SK-N-SH (cell line): ENCODE measurements at regions not wholly inside any gene's neighbourhood (a gene's known extent, or its start where the extent isn't known, plus 50 kb on each side); places are given as distances from the start of the nearest gene placed in this dataset.

Experiments used
- CTCF ChIA-PET: fragments of 300-600, 350-600 bp; formaldehyde crosslinking; extraction: SDS; loops from one replicate; lab custom pipeline; 2021; lab: Yijun Ruan, JAX
- POLR2A ChIA-PET: fragments of 350-600 bp; sonication (Branson Sonifier 250); formaldehyde crosslinking; extraction: SDS; loops from one replicate; lab custom pipeline; 2020; ENCODE audit warnings: antibody characterized with exemption, inconsistent platforms; lab: Yijun Ruan, JAX
- DNase-seq: peaks from one replicate; pipeline ENCODE4 v3.0.0; 2012
- H2AFZ ChIP-seq: fragments of 200-600 bp; sonication (generic); 2 replicates; pipeline ENCODE4 v1.8.1; 2016; ENCODE audit warnings: antibody characterized with exemption, mild to moderate bottlenecking, low read depth
- H3F3A ChIP-seq: fragments of 200-600 bp; sonication (generic); replicated peaks from 2 replicates; pipeline ENCODE3; 2016; ENCODE audit warnings: antibody characterized with exemption, mild to moderate bottlenecking; ENCODE audit not compliant: insufficient read depth
- H3K27ac ChIP-seq, 2 experiments: fragments of 200-500 bp in 1 of 2; fragments of 200-600 bp in 1 of 2; sonication (Bioruptor generic) in 1 of 2; sonication (generic), shearing (Covaris generic) in 1 of 2; 2 replicates each; pipeline versions ENCODE4 v1.5.1 to v1.6.1; 2014 to 2016; ENCODE audit warnings: low read depth in 2 of 2, inconsistent platforms in 1 of 2, low read length in 1 of 2, mild to moderate bottlenecking in 1 of 2, mixed read lengths in 1 of 2
- H3K27me3 ChIP-seq: fragments of 200-600 bp; sonication (generic), shearing (Covaris generic); 2 replicates; pipeline ENCODE4 v1.6.1; 2016; ENCODE audit warnings: mixed run types; ENCODE audit not compliant: insufficient read depth
- H3K36me3 ChIP-seq, 2 experiments: fragments of 200-500 bp in 1 of 2; fragments of 200-600 bp in 1 of 2; sonication (Bioruptor generic) in 1 of 2; sonication (generic) in 1 of 2; replicated peaks in 1 of 2; 2 replicates each; pipeline versions ENCODE3 to v1.5.1; 2014 to 2016; ENCODE audit warnings: low read length in 1 of 2, mild to moderate bottlenecking in 1 of 2; ENCODE audit not compliant: insufficient read depth in 2 of 2, control insufficient read depth in 1 of 2
- H3K4me1 ChIP-seq, 2 experiments: fragments of 200-500 bp in 1 of 2; fragments of 200-600 bp in 1 of 2; sonication (Bioruptor generic) in 1 of 2; sonication (generic), shearing (Covaris generic) in 1 of 2; 2 replicates each; pipeline versions ENCODE4 v1.5.1 to v1.6.1; 2014 to 2016; ENCODE audit warnings: low read depth in 1 of 2, low read length in 1 of 2, mixed run types in 1 of 2; ENCODE audit not compliant: insufficient read depth in 2 of 2, control insufficient read depth in 1 of 2
- H3K4me2 ChIP-seq: fragments of 200-600 bp; sonication (generic), shearing (Covaris generic); 2 replicates; pipeline ENCODE4 v1.6.1; 2017; ENCODE audit warnings: mixed run types
- H3K4me3 ChIP-seq, 2 experiments: fragments of 200-500 bp in 1 of 2; fragments of 200-600 bp in 1 of 2; sonication (Bioruptor generic) in 1 of 2; sonication (generic), shearing (Covaris generic) in 1 of 2; 2 replicates each; pipeline versions ENCODE4 v1.5.1 to v1.8.1; 2014 to 2016; ENCODE audit warnings: low read depth in 2 of 2, inconsistent platforms in 1 of 2, low read length in 1 of 2, mild to moderate bottlenecking in 1 of 2, mixed read lengths in 1 of 2, moderate library complexity in 1 of 2
- H3K79me2 ChIP-seq: fragments of 200-600 bp; sonication (generic); 2 replicates; pipeline ENCODE4 v1.8.1; 2017; ENCODE audit warnings: mild to moderate bottlenecking; ENCODE audit not compliant: insufficient read depth
- H3K9ac ChIP-seq: fragments of 200-600 bp; sonication (generic); 2 replicates; pipeline ENCODE4 v1.6.1; 2017; ENCODE audit warnings: mixed run types
- H3K9me2 ChIP-seq: fragments of 200-600 bp; sonication (generic); 2 replicates; pipeline ENCODE4 v1.6.1; 2017; ENCODE audit warnings: mixed run types
- H3K9me3 ChIP-seq: fragments of 200-600 bp; sonication (generic); 2 replicates; pipeline ENCODE4 v1.6.1; 2017; ENCODE audit warnings: mixed run types, mild to moderate bottlenecking, moderate library complexity
- H4K20me1 ChIP-seq: fragments of 200-600 bp; sonication (generic); 2 replicates; pipeline ENCODE4 v1.6.1; 2017; ENCODE audit warnings: mild to moderate bottlenecking, mixed run types; ENCODE audit not compliant: insufficient read depth
- CHD2 ChIP-seq: fragments of 150-350 bp; IDR thresholded peaks from 2 replicates; pipeline ENCODE4 v1.6.1; 2018; ENCODE audit warnings: low read length; ENCODE audit not compliant: partially characterized antibody
- EZH2phosphoT487 ChIP-seq: fragments of 200-600 bp; sonication (generic); IDR thresholded peaks from 2 replicates; pipeline ENCODE4 v1.6.1; 2017; ENCODE audit warnings: low read depth, mixed run types, mild to moderate bottlenecking, antibody characterized with exemption, moderate library complexity, borderline replicate concordance
- FOSL2 ChIP-seq: IDR thresholded peaks from 2 replicates; pipeline ENCODE4 v1.4.0; 2012; ENCODE audit warnings: low read depth, mild to moderate bottlenecking, moderate library complexity, borderline replicate concordance
- FOXJ3 ChIP-seq: sonication (generic); formaldehyde crosslinking; IDR thresholded peaks from 2 replicates; pipeline ENCODE4 v1.5.1; 2020; ENCODE audit warnings: mild to moderate bottlenecking, missing genetic modification reagents
- FOXM1 ChIP-seq: IDR thresholded peaks from 2 replicates; pipeline ENCODE4 v1.4.0; 2012; ENCODE audit warnings: low read depth, mild to moderate bottlenecking
- JUND ChIP-seq: IDR thresholded peaks from 2 replicates; pipeline ENCODE4 v1.4.0; 2012
- MXI1 ChIP-seq: IDR thresholded peaks from 2 replicates; pipeline ENCODE4 v1.6.1; 2012; ENCODE audit warnings: mild to moderate bottlenecking, low read depth, low read length, improper control_type of control experiment
- NRF1 ChIP-seq: IDR thresholded peaks from 2 replicates; pipeline ENCODE4 v1.6.1; 2012; ENCODE audit warnings: low read depth, mild to moderate bottlenecking, low read length
- POLR2AphosphoS5 ChIP-seq: IDR thresholded peaks from 2 replicates; pipeline ENCODE4 v1.6.1; 2012; ENCODE audit warnings: low read depth, low read length
- RCOR1 ChIP-seq: fragments of 150-350 bp; IDR thresholded peaks from 2 replicates; pipeline ENCODE4 v1.6.1; 2017; ENCODE audit warnings: antibody characterized with exemption, low read length
- RFX5 ChIP-seq: IDR thresholded peaks from 2 replicates; pipeline ENCODE4 v1.6.1; 2012; ENCODE audit warnings: mild to moderate bottlenecking, improper control_type of control experiment, low read length
- SMC3 ChIP-seq: IDR thresholded peaks from 2 replicates; pipeline ENCODE4 v1.6.1; 2012; ENCODE audit warnings: low read depth, low read length, improper control_type of control experiment
- TAF1 ChIP-seq: IDR thresholded peaks from 2 replicates; pipeline ENCODE4 v1.6.1; 2012; ENCODE audit warnings: low read depth, mild to moderate bottlenecking, low read length, moderate library complexity, borderline replicate concordance
- YY1 ChIP-seq: IDR thresholded peaks from 2 replicates; pipeline ENCODE4 v1.4.0; 2012; ENCODE audit warnings: low read depth, mild to moderate bottlenecking
- WGBS: methylation state at CpG from one replicate; pipeline ENCODE4 v1.1.6; 2017; ENCODE audit warnings: low lambda C conversion rate; 5-methylcytosine and 5-hydroxymethylcytosine counted together
- TF ChIP-seq, protein P1 (sequence below): fragments of 200-600 bp; sonication (generic); IDR thresholded peaks from 2 replicates; pipeline ENCODE4 v1.6.1; 2017; ENCODE audit warnings: antibody characterized with exemption, mild to moderate bottlenecking, moderate library complexity
- TF ChIP-seq, protein P2 (sequence below): fragments of 150-350 bp; IDR thresholded peaks from 2 replicates; pipeline ENCODE4 v1.6.1; 2017; ENCODE audit warnings: antibody characterized with exemption, low read length, low read depth, borderline replicate concordance
- TF ChIP-seq, protein P3 (sequence below): fragments of 150-350 bp; IDR thresholded peaks from 2 replicates; pipeline ENCODE4 v1.6.1; 2016; ENCODE audit warnings: mild to moderate bottlenecking, low read depth, low read length
- TF ChIP-seq, protein P4 (sequence below): IDR thresholded peaks from 2 replicates; pipeline ENCODE4 v1.4.0; 2012; ENCODE audit warnings: low read depth, borderline replicate concordance
- TF ChIP-seq, protein P5 (sequence below): IDR thresholded peaks from 2 replicates; pipeline ENCODE4 v1.6.1; 2012; ENCODE audit warnings: mild to moderate bottlenecking, low read depth, low read length, moderate library complexity

DNA sequence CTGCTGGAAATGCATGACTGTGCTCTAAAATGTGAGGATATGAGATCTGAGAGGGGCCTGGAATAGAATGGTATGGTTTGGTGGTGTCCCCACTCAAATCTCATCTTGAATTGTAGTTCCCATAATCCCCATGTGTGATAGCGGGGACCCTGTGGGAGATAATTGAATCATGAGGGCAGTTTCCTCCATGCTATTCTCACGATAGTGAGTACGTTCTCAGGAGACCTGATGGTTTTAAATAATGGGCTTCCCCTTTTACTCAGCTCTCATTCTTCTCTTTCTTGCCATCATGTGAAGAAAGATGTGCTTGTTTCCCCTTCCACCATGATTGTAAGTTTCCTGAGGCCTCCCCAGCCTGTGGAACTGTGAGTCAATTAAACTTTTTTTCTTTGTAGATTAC, 133.6 kb upstream of the ADAMTS16 start:
- Histone ChIP-seq H3K9me3 (no peaks in the 10 kb centered on the region), H4K20me1 (no peaks in the 10 kb centered on the region), H3K4me1 (no peaks in the 10 kb centered on the region), H3K9me2 (no peaks in the 10 kb centered on the region), H3F3A (no peaks in the 10 kb centered on the region), H2AFZ (no peak overlapping the region), H3K27ac (no peak overlapping the region), H3K9ac (no peak overlapping the region), H3K4me2 (no peak overlapping the region), H3K36me3 (no peaks in the 10 kb centered on the region), H3K79me2 (no peaks in the 10 kb centered on the region), H3K4me3 (no peak overlapping the region), H3K27me3 (no peaks in the 10 kb centered on the region)
- WGBS: 18% methylated on average over 3 of the region's 3 CpGs
- ChIA-PET CTCF (no interaction called here), POLR2A (no interaction called here)
- TF ChIP-seq, protein P1, sequence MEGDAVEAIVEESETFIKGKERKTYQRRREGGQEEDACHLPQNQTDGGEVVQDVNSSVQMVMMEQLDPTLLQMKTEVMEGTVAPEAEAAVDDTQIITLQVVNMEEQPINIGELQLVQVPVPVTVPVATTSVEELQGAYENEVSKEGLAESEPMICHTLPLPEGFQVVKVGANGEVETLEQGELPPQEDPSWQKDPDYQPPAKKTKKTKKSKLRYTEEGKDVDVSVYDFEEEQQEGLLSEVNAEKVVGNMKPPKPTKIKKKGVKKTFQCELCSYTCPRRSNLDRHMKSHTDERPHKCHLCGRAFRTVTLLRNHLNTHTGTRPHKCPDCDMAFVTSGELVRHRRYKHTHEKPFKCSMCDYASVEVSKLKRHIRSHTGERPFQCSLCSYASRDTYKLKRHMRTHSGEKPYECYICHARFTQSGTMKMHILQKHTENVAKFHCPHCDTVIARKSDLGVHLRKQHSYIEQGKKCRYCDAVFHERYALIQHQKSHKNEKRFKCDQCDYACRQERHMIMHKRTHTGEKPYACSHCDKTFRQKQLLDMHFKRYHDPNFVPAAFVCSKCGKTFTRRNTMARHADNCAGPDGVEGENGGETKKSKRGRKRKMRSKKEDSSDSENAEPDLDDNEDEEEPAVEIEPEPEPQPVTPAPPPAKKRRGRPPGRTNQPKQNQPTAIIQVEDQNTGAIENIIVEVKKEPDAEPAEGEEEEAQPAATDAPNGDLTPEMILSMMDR: no peak
- TF ChIP-seq FOXJ3 (no peak), RCOR1 (no peak)
- TF ChIP-seq, protein P2, sequence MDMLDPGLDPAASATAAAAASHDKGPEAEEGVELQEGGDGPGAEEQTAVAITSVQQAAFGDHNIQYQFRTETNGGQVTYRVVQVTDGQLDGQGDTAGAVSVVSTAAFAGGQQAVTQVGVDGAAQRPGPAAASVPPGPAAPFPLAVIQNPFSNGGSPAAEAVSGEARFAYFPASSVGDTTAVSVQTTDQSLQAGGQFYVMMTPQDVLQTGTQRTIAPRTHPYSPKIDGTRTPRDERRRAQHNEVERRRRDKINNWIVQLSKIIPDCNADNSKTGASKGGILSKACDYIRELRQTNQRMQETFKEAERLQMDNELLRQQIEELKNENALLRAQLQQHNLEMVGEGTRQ: no peak
- no peak for DNase-seq

DNA sequence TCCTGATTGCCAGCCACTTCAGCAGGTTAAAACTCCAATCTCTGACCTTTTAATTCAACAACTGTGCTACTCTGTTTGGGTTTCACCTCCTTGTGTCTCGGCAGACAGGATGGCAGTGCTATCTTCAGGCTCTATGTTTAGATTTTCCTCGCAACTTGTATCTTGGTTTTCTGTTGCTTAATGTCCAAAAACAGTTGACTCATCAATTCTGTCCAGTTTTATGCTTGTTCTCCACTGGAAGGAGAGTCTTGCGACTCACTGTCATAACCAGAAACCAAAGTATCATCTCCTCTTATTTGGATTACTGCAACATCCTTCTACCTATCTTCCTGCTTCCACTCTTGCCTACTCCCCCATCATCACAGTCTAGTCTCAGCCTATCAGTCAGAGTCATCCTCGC, 130.9 kb upstream of the ADAMTS16 start:
- H3K27me3 ChIP-seq: no peaks in the 10 kb centered on the region
- H3K4me2 ChIP-seq: no peak overlapping the region
- CTCF ChIA-PET: interaction anchor here (0.6 kb wide), 1 partner anchor 50 kb away, joined by 3 read pairs; no protein-coding TSS in a partner anchor
- no peak for DNase-seq
- 37% methylated on average over 4 of the region's 4 CpGs for WGBS
- no peak overlapping the region for H3K27ac ChIP-seq
- no peaks in the 10 kb centered on the region for H3K4me1 ChIP-seq
- H3K4me3 ChIP-seq: no peak overlapping the region
- H2AFZ ChIP-seq: no peak overlapping the region
- POLR2A ChIA-PET: no interaction called here
- no peaks in the 10 kb centered on the region for H4K20me1 ChIP-seq
- H3K79me2 ChIP-seq: no peaks in the 10 kb centered on the region
- no peaks in the 10 kb centered on the region for H3K9me3 ChIP-seq
- no peaks in the 10 kb centered on the region for H3F3A ChIP-seq
- H3K9ac ChIP-seq: no peak overlapping the region
- H3K9me2 ChIP-seq: no peaks in the 10 kb centered on the region
- TF ChIP-seq MXI1: no peak
- TF ChIP-seq RCOR1: no peak
- TF ChIP-seq, protein P3, sequence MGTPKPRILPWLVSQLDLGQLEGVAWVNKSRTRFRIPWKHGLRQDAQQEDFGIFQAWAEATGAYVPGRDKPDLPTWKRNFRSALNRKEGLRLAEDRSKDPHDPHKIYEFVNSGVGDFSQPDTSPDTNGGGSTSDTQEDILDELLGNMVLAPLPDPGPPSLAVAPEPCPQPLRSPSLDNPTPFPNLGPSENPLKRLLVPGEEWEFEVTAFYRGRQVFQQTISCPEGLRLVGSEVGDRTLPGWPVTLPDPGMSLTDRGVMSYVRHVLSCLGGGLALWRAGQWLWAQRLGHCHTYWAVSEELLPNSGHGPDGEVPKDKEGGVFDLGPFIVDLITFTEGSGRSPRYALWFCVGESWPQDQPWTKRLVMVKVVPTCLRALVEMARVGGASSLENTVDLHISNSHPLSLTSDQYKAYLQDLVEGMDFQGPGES: no peak
- TF ChIP-seq POLR2AphosphoS5: no peak
- TF ChIP-seq, protein P4, sequence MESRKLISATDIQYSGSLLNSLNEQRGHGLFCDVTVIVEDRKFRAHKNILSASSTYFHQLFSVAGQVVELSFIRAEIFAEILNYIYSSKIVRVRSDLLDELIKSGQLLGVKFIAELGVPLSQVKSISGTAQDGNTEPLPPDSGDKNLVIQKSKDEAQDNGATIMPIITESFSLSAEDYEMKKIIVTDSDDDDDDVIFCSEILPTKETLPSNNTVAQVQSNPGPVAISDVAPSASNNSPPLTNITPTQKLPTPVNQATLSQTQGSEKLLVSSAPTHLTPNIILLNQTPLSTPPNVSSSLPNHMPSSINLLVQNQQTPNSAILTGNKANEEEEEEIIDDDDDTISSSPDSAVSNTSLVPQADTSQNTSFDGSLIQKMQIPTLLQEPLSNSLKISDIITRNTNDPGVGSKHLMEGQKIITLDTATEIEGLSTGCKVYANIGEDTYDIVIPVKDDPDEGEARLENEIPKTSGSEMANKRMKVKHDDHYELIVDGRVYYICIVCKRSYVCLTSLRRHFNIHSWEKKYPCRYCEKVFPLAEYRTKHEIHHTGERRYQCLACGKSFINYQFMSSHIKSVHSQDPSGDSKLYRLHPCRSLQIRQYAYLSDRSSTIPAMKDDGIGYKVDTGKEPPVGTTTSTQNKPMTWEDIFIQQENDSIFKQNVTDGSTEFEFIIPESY: no peak
- no peak for TF ChIP-seq FOXM1
- TF ChIP-seq FOSL2: no peak
- TF ChIP-seq RFX5: no peak
- TF ChIP-seq SMC3: no peak
- no peak for TF ChIP-seq TAF1
- TF ChIP-seq NRF1: no peak
- no peak for TF ChIP-seq EZH2phosphoT487
- TF ChIP-seq YY1: no peak
- TF ChIP-seq, protein P5, sequence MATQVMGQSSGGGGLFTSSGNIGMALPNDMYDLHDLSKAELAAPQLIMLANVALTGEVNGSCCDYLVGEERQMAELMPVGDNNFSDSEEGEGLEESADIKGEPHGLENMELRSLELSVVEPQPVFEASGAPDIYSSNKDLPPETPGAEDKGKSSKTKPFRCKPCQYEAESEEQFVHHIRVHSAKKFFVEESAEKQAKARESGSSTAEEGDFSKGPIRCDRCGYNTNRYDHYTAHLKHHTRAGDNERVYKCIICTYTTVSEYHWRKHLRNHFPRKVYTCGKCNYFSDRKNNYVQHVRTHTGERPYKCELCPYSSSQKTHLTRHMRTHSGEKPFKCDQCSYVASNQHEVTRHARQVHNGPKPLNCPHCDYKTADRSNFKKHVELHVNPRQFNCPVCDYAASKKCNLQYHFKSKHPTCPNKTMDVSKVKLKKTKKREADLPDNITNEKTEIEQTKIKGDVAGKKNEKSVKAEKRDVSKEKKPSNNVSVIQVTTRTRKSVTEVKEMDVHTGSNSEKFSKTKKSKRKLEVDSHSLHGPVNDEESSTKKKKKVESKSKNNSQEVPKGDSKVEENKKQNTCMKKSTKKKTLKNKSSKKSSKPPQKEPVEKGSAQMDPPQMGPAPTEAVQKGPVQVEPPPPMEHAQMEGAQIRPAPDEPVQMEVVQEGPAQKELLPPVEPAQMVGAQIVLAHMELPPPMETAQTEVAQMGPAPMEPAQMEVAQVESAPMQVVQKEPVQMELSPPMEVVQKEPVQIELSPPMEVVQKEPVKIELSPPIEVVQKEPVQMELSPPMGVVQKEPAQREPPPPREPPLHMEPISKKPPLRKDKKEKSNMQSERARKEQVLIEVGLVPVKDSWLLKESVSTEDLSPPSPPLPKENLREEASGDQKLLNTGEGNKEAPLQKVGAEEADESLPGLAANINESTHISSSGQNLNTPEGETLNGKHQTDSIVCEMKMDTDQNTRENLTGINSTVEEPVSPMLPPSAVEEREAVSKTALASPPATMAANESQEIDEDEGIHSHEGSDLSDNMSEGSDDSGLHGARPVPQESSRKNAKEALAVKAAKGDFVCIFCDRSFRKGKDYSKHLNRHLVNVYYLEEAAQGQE: no peak
- no peak for TF ChIP-seq JUND
- TF ChIP-seq CHD2: no peak
- no peaks in the 10 kb centered on the region for H3K36me3 ChIP-seq
